ENCODE measurements at regions not wholly inside any gene's neighbourhood (a gene's known extent, or its start where the extent isn't known, plus 50 kb on each side); places are given as distances from the start of the nearest gene placed in this dataset.

DNA sequence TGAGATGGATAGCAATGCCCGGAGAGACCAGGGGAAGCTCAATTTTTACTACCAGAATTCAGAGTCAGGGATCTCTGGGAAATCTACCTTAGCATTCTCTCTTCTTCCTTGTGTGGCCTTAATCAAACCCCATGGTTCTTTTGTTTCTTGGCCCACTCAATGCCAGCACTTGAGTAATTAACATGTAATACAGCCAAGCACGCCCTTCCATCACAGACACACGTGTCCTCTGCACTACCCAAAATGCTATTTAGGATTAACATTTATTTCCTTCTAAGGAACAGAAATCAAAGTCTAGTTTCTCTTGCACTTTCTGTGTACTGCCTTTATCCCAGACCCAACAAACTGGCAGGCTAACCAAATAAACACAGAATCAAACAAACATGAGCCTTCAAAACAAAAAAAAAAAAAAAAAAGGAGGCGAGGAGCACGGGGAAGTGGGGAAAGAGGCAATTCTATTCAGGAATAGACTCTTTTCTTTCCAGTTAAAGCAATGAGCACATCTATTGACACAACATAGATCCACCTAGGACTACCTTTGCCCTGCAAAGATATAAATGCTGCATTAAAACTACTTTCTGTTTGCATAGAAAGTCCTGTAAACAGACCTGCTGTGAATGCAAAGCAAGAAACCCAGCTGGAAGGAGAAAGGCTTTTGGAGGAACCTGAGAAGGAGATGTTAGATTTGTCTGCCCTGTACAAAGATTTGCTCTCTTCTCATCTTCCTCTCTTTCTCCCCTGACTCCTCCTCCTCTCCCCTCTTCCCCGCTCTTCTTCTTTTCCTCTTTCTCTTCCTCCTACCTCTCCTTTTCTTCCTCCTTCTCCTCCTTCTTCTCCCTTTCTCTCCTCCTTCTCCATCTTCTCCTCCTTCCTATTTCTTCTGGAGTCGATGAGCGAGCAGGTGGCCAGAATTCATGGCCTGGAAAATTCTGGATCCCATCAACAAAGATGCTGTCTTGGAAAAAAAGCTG, 294.4 kb downstream of the NPIPA8 start:
- TF ChIP-seq, protein P1, sequence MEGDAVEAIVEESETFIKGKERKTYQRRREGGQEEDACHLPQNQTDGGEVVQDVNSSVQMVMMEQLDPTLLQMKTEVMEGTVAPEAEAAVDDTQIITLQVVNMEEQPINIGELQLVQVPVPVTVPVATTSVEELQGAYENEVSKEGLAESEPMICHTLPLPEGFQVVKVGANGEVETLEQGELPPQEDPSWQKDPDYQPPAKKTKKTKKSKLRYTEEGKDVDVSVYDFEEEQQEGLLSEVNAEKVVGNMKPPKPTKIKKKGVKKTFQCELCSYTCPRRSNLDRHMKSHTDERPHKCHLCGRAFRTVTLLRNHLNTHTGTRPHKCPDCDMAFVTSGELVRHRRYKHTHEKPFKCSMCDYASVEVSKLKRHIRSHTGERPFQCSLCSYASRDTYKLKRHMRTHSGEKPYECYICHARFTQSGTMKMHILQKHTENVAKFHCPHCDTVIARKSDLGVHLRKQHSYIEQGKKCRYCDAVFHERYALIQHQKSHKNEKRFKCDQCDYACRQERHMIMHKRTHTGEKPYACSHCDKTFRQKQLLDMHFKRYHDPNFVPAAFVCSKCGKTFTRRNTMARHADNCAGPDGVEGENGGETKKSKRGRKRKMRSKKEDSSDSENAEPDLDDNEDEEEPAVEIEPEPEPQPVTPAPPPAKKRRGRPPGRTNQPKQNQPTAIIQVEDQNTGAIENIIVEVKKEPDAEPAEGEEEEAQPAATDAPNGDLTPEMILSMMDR (IDR thresholded peaks at IDR 0.05), result no peak
- TF ChIP-seq POLR2A (IDR thresholded peaks at IDR 0.05), result no peak
- TF ChIP-seq POLR2AphosphoS5 (IDR thresholded peaks at IDR 0.05), result no peak

Measured in gastroesophageal sphincter (tissue), 3 donors.